ENCODE measurements at regions not wholly inside any gene's neighbourhood (a gene's known extent, or its start where the extent isn't known, plus 50 kb on each side); places are given as distances from the start of the nearest gene placed in this dataset.

DNA sequence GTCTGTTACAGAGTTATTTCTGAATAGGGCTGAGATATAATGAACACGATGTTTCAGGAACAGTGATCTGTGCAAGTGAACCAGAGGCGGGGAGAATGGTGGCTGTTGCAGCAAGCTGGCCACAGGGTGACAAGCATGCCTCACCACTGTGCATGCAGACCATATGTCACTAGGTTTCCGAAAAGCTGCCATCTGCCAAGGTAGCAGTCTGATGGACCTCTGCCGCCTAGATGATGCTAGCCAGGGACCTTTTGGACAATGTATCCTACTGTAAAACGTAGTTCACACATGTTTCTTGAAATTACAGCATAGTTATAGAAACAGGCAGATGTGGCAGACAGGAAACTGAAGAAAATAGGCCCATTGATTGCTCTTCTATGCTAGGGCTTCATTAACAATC, 204.2 kb upstream of the RRP15 start:
- peaks cover 0 to 2% (median 0%) of the 10 kb centered on the region in 4 donors for H3K9me3 ChIP-seq (ENCODE audit: control insufficient read depth in 4 of 4, insufficient read depth in 3 of 4, low read length in 3 of 4)
- DNase-seq (no peak), ATAC-seq (ENCODE audit: insufficient read depth, low FRiP score) (no peak)
- H3K9ac ChIP-seq (ENCODE audit: insufficient read depth in 1 of 2, low read length in 2 of 2), result no peak overlapping the region
- WGBS, 2 donors, result 80% methylated on average over 5 of the region's 5 CpGs
- no peaks in the 10 kb centered on the region for H3K36me3 ChIP-seq (ENCODE audit: control insufficient read depth in 4 of 4, insufficient read depth in 4 of 4, low read length in 4 of 4)
- no peaks in the 10 kb centered on the region for H3K4me1 ChIP-seq (ENCODE audit: control insufficient read depth in 5 of 5, insufficient read depth in 5 of 5, low read length in 5 of 5)
- TF ChIP-seq, protein P1, sequence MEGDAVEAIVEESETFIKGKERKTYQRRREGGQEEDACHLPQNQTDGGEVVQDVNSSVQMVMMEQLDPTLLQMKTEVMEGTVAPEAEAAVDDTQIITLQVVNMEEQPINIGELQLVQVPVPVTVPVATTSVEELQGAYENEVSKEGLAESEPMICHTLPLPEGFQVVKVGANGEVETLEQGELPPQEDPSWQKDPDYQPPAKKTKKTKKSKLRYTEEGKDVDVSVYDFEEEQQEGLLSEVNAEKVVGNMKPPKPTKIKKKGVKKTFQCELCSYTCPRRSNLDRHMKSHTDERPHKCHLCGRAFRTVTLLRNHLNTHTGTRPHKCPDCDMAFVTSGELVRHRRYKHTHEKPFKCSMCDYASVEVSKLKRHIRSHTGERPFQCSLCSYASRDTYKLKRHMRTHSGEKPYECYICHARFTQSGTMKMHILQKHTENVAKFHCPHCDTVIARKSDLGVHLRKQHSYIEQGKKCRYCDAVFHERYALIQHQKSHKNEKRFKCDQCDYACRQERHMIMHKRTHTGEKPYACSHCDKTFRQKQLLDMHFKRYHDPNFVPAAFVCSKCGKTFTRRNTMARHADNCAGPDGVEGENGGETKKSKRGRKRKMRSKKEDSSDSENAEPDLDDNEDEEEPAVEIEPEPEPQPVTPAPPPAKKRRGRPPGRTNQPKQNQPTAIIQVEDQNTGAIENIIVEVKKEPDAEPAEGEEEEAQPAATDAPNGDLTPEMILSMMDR (IDR thresholded peaks at IDR 0.05; ENCODE audit: control extremely low read depth, extremely low read depth), result no peak
- no peak overlapping the region for H3K27ac ChIP-seq (ENCODE audit: low read depth in 1 of 2, low read length in 1 of 2)
- no peaks in the 10 kb centered on the region for H3K27me3 ChIP-seq (ENCODE audit: control insufficient read depth in 3 of 3, insufficient read depth in 3 of 3, low read length in 2 of 3)
- no peak overlapping the region for H3K4me3 ChIP-seq

GRCh38 chr1:218081358-218081757, 203.7 kb upstream of the RRP15 start:
- TF ChIP-seq, protein P1 (IDR thresholded peaks at IDR 0.05; ENCODE audit: control extremely low read depth, extremely low read depth), result no peak
- Histone ChIP-seq H3K27me3 (ENCODE audit: control insufficient read depth in 3 of 3, insufficient read depth in 3 of 3, low read length in 2 of 3) (no peaks in the 10 kb centered on the region), H3K9me3 (ENCODE audit: control insufficient read depth in 4 of 4, insufficient read depth in 3 of 4, low read length in 3 of 4) (peaks cover 0 to 2% (median 0%) of the 10 kb centered on the region in 4 donors), H3K27ac (ENCODE audit: low read depth in 1 of 2, low read length in 1 of 2) (no peak overlapping the region), H3K4me1 (ENCODE audit: control insufficient read depth in 5 of 5, insufficient read depth in 5 of 5, low read length in 5 of 5) (no peaks in the 10 kb centered on the region), H3K4me3 (no peak overlapping the region), H3K9ac (ENCODE audit: insufficient read depth in 1 of 2, low read length in 2 of 2) (no peak overlapping the region), H3K36me3 (ENCODE audit: control insufficient read depth in 4 of 4, insufficient read depth in 4 of 4, low read length in 4 of 4) (no peaks in the 10 kb centered on the region)
- no peak for ATAC-seq (ENCODE audit: insufficient read depth, low FRiP score)
- no peak for DNase-seq

- ATAC-seq (ENCODE audit: insufficient read depth, low FRiP score), result no peak
- TF ChIP-seq, protein P1 (IDR thresholded peaks at IDR 0.05; ENCODE audit: control extremely low read depth, extremely low read depth), result no peak
- no peaks in the 10 kb centered on the region for H3K36me3 ChIP-seq (ENCODE audit: control insufficient read depth in 4 of 4, insufficient read depth in 4 of 4, low read length in 4 of 4)
- no peak overlapping the region for H3K9ac ChIP-seq (ENCODE audit: insufficient read depth in 1 of 2, low read length in 2 of 2)
- 75 to 81% methylated on average over 1 of the region's 1 CpG for WGBS, 2 donors
- H3K9me3 ChIP-seq (ENCODE audit: control insufficient read depth in 4 of 4, insufficient read depth in 3 of 4, low read length in 3 of 4), result peaks cover 0 to 2% (median 0%) of the 10 kb centered on the region in 4 donors
- H3K4me3 ChIP-seq, result no peak overlapping the region
- no peak overlapping the region for H3K27ac ChIP-seq (ENCODE audit: low read depth in 1 of 2, low read length in 1 of 2)
- DNase-seq, result no peak
- H3K27me3 ChIP-seq (ENCODE audit: control insufficient read depth in 3 of 3, insufficient read depth in 3 of 3, low read length in 2 of 3), result no peaks in the 10 kb centered on the region
- H3K4me1 ChIP-seq (ENCODE audit: control insufficient read depth in 5 of 5, insufficient read depth in 5 of 5, low read length in 5 of 5), result no peaks in the 10 kb centered on the region
These were observed 194.6 kb upstream of the RRP15 start for GRCh38 chr1:218090459-218090858.

GRCh38 chr1:218101409-218101808, 183.7 kb upstream of the RRP15 start:
- Histone ChIP-seq H3K36me3 (ENCODE audit: control insufficient read depth in 4 of 4, insufficient read depth in 4 of 4, low read length in 4 of 4) (no peaks in the 10 kb centered on the region), H3K4me3 (no peak overlapping the region), H3K27me3 (ENCODE audit: control insufficient read depth in 3 of 3, insufficient read depth in 3 of 3, low read length in 2 of 3) (no peaks in the 10 kb centered on the region), H3K9me3 (ENCODE audit: control insufficient read depth in 4 of 4, insufficient read depth in 3 of 4, low read length in 3 of 4) (peaks cover 0 to 2% (median 0%) of the 10 kb centered on the region in 4 donors), H3K9ac (ENCODE audit: insufficient read depth in 1 of 2, low read length in 2 of 2) (no peak overlapping the region), H3K4me1 (ENCODE audit: control insufficient read depth in 5 of 5, insufficient read depth in 5 of 5, low read length in 5 of 5) (no peaks in the 10 kb centered on the region), H3K27ac (ENCODE audit: low read depth in 1 of 2, low read length in 1 of 2) (no peak overlapping the region)
- TF ChIP-seq, protein P1 (IDR thresholded peaks at IDR 0.05; ENCODE audit: control extremely low read depth, extremely low read depth), result no peak
- DNase-seq (no peak), ATAC-seq (ENCODE audit: insufficient read depth, low FRiP score) (no peak)
- WGBS, 2 donors, result 55 to 71% methylated on average over 2 of the region's 2 CpGs

Measured in lung (tissue), 11 donors.